ENCODE measurements at regions not wholly inside any gene's neighbourhood (a gene's known extent, or its start where the extent isn't known, plus 50 kb on each side); places are given as distances from the start of the nearest gene placed in this dataset.

- H3K4me3 ChIP-seq (replicated peaks; ENCODE audit: low read depth, low read length) = no peak overlapping the region
- DNase-seq (ENCODE audit: extremely low read depth, low read depth) = no peak
- no peak for TF ChIP-seq CTCF (IDR thresholded peaks at IDR 0.05; ENCODE audit: low read depth, low read length, missing control alignments)
Measured at GRCh38 chr3:177672252-177672911, 475.1 kb upstream of the TBL1XR1 start.

DNA sequence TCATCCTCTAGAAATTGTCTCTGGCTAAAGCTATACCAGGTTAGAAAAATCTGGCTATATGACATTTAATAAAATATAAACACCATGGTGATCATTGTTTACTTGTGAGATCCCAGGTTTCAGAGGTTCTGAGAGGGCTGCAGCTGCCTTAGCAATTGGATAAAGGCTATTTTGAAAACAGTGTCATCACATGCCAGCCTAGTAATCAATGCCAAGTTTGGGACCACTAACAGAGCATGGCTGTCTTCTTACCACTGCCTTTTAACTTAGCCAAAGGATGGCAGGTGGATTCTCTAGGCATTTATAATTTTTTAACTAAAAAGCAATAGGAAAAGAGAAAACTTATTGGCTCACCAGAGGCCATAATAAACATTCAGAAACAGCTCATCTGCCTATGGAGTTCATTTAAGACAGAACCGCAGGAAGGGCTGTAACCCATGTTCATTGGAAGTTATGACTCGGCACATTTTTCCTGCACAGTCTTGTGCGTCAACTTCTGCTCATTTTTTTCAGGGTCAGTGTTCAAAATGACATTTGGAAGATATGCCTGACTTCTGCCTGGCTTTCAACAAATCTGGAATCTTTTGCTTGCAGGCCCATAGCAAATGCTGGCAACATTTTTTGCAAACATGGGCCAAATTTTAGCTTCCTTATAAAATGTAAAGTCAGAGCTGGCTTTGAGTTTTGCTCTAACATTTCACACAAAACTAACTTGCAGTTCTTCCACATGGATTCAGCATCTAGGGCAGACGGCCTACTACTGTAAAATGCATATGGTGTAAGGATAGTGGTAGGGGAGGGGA, 476.0 kb upstream of the TBL1XR1 start:
- H3K4me3 ChIP-seq (replicated peaks; ENCODE audit: low read depth, low read length) = no peak overlapping the region
- DNase-seq (ENCODE audit: extremely low read depth, low read depth) = peak; percentile 33
- TF ChIP-seq CTCF (IDR thresholded peaks at IDR 0.05; ENCODE audit: low read depth, low read length, missing control alignments) = no peak

DNA sequence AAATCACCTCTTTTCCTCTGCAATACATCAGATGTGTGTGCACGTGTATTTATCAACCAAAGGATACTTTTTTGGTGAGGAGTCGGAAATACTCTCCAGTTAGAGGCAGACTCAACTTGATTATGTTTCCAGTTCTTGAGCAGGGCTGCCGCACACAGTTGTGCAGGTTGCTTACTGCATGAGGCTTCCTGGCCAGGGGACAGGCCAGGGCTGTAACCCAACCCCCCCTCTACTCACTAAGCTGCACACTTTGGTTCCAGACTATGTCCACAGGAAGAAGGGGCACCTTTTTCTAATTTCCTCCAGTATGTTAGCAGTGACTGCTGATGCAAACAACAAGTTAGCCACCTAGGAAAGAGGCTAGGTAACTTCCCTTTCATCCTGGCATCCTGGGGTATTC, 476.9 kb upstream of the TBL1XR1 start:
- no peak overlapping the region for H3K4me3 ChIP-seq (replicated peaks; ENCODE audit: low read depth, low read length)
- DNase-seq (ENCODE audit: extremely low read depth, low read depth) = no peak
- no peak for TF ChIP-seq CTCF (IDR thresholded peaks at IDR 0.05; ENCODE audit: low read depth, low read length, missing control alignments)

DNA sequence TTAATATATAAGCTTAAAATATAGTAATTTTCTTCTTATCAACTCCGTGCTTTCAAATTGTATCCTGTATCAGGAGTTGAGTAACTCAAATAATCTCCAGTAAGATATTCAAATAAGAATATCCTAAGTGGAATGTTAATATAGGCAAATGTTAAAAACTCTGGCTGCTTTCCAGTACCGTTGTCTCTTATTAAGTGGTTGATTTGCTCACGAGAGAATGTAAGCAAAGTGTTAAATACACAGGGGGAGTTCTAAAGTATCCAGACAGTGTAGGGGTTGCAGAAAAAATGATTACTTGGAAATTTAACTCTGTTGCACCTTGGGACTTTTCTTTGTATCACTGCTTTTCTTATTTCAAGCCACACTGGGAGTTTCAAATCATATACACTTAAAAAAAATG, 478.9 kb upstream of the TBL1XR1 start:
- no peak overlapping the region for H3K4me3 ChIP-seq (replicated peaks; ENCODE audit: low read depth, low read length)
- TF ChIP-seq CTCF (IDR thresholded peaks at IDR 0.05; ENCODE audit: low read depth, low read length, missing control alignments) = no peak
- no peak for DNase-seq (ENCODE audit: extremely low read depth, low read depth)

- DNase-seq (ENCODE audit: extremely low read depth, low read depth) = no peak
- TF ChIP-seq CTCF (IDR thresholded peaks at IDR 0.05; ENCODE audit: low read depth, low read length, missing control alignments) = no peak
- no peak overlapping the region for H3K4me3 ChIP-seq (replicated peaks; ENCODE audit: low read depth, low read length)
Measured at GRCh38 chr3:177676947-177677587, 479.8 kb upstream of the TBL1XR1 start.

- no peak overlapping the region for H3K4me3 ChIP-seq (replicated peaks; ENCODE audit: low read depth, low read length)
- DNase-seq (ENCODE audit: extremely low read depth, low read depth) = no peak
- no peak for TF ChIP-seq CTCF (IDR thresholded peaks at IDR 0.05; ENCODE audit: low read depth, low read length, missing control alignments)
Measured at GRCh38 chr3:177679568-177680471, 482.5 kb upstream of the TBL1XR1 start.

Measured in HFF-Myc (cell line).